ENCODE measurements at regions not wholly inside any gene's neighbourhood (a gene's known extent, or its start where the extent isn't known, plus 50 kb on each side); places are given as distances from the start of the nearest gene placed in this dataset.

DNA sequence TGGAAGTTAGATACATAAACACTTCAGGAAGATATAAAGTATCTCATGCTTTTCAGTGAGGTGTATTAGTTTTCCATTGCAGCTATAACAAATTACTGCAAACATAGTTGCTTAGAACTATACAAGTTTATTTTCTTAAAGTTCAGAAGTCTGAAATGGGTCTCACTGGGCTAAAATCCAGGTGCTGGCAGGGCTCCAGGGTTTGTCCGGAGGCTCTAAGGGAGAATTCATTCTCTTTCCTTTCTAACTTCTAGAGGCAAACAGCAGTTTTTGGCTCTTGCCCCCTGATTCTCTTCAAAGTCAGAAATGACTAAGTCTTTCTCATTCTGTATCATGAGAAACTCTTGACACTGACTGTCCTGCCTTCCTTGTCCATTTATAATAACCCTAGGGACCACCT, 138.8 kb downstream of the AASDHPPT start:
- H3K36me3 Mint-ChIP-seq: no peaks in the 10 kb centered on the region
- H3K4me3 Mint-ChIP-seq: no peak overlapping the region
- no peak for DNase-seq
- H3K27ac Mint-ChIP-seq: no peak overlapping the region
- Histone ChIP-seq H3K4me3 (ENCODE audit: low read length in 2 of 2) (no peak overlapping the region), H3K27ac (ENCODE audit: low read depth, low read length) (no peak overlapping the region), H3K36me3 (ENCODE audit: insufficient read depth, low read length) (no peaks in the 10 kb centered on the region), H3K4me1 (ENCODE audit: insufficient read depth, low read length) (no peaks in the 10 kb centered on the region), H3K9me3 (ENCODE audit: control insufficient read depth in 1 of 2, low read length in 2 of 2) (no peaks in the 10 kb centered on the region), H3K27me3 (ENCODE audit: insufficient read depth, low read length) (no peaks in the 10 kb centered on the region)
- peaks cover 0 to 1% of the 10 kb centered on the region in 2 donors for H3K27me3 Mint-ChIP-seq
- peaks cover 0 to 4% (median 2%) of the 10 kb centered on the region in 8 donors for H3K9me3 Mint-ChIP-seq
- ChIA-PET POLR2A (ENCODE audit: partially characterized antibody) (no interaction called here), CTCF (ENCODE audit: partially characterized antibody) (no interaction called here)
- no peaks in the 10 kb centered on the region for H3K4me1 Mint-ChIP-seq
- intact Hi-C loops (cut with micrococcal nuclease): no loop called here

DNA sequence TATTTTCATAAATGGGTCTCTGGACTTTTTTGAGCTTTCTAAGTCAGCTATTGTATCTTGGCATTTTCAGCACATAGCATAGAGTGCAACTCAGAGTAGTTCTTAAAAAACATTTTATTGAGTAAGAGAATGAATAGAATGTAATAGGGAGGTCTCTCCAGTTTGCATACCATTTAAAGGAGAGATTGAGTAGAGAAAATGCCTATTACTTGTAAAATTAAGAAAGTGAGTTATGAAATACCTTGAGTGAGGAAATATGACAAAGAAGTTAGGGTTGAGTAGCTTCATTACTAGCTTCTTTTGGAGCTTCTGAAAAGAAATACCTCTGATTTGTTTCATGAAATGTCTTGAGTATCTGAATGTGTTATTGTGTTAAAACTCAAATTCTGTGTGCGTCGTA, 140.0 kb downstream of the AASDHPPT start:
- Mint-ChIP-seq H3K27me3 (peaks cover 0 to 1% of the 10 kb centered on the region in 2 donors), H3K9me3 (peaks cover 4 to 14% (median 6%) of the 10 kb centered on the region in 8 donors), H3K4me1 (no peaks in the 10 kb centered on the region), H3K4me3 (no peak overlapping the region), H3K27ac (no peak overlapping the region), H3K36me3 (no peaks in the 10 kb centered on the region)
- Histone ChIP-seq H3K36me3 (ENCODE audit: insufficient read depth, low read length) (no peaks in the 10 kb centered on the region), H3K27ac (ENCODE audit: low read depth, low read length) (no peak overlapping the region), H3K27me3 (ENCODE audit: insufficient read depth, low read length) (no peaks in the 10 kb centered on the region), H3K9me3 (ENCODE audit: control insufficient read depth in 1 of 2, low read length in 2 of 2) (no peaks in the 10 kb centered on the region), H3K4me1 (ENCODE audit: insufficient read depth, low read length) (no peaks in the 10 kb centered on the region), H3K4me3 (ENCODE audit: low read length in 2 of 2) (no peak overlapping the region)
- ChIA-PET CTCF (ENCODE audit: partially characterized antibody) (no interaction called here), POLR2A (ENCODE audit: partially characterized antibody) (no interaction called here)
- intact Hi-C loops (cut with micrococcal nuclease): no loop called here
- no peak for DNase-seq

DNA sequence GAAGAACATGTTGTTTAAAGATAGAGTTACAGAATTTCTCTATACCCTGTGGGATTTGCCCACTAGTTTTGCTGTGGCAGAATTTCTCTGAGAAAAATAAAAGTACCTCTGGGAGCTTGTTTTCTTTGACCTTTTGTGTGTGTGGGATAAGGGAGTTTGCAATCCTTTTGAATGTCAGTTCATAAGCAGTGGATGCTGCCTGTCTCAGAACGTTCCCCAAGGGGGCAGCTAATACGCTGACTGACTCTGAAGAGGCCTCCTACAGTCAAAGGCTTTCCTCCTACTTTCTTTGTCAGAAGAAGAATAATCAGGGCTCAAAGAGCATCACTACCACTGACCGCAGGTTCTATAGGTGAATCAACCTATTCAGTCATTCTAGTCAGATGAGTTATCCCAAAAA, 140.6 kb downstream of the AASDHPPT start:
- Mint-ChIP-seq H3K4me3 (no peak overlapping the region), H3K27me3 (peaks cover 0 to 1% of the 10 kb centered on the region in 2 donors), H3K9me3 (peaks cover 4 to 21% (median 11%) of the 10 kb centered on the region in 8 donors), H3K27ac (no peak overlapping the region), H3K36me3 (no peaks in the 10 kb centered on the region), H3K4me1 (no peaks in the 10 kb centered on the region)
- ChIA-PET POLR2A (ENCODE audit: partially characterized antibody) (no interaction called here), CTCF (ENCODE audit: partially characterized antibody) (no interaction called here)
- intact Hi-C loops (cut with micrococcal nuclease): no loop called here
- Histone ChIP-seq H3K9me3 (ENCODE audit: control insufficient read depth in 1 of 2, low read length in 2 of 2) (peaks cover 0 to 3% of the 10 kb centered on the region in 2 donors), H3K36me3 (ENCODE audit: insufficient read depth, low read length) (no peaks in the 10 kb centered on the region), H3K27me3 (ENCODE audit: insufficient read depth, low read length) (no peaks in the 10 kb centered on the region), H3K4me1 (ENCODE audit: insufficient read depth, low read length) (no peaks in the 10 kb centered on the region), H3K4me3 (ENCODE audit: low read length in 2 of 2) (no peak overlapping the region), H3K27ac (ENCODE audit: low read depth, low read length) (no peak overlapping the region)
- DNase-seq: no peak

GRCh38 chr11:106222626-106223025, 145.2 kb downstream of the AASDHPPT start:
- no peak for DNase-seq
- Histone ChIP-seq H3K4me3 (ENCODE audit: low read length in 2 of 2) (no peak overlapping the region), H3K27ac (ENCODE audit: low read depth, low read length) (no peak overlapping the region), H3K36me3 (ENCODE audit: insufficient read depth, low read length) (no peaks in the 10 kb centered on the region), H3K9me3 (ENCODE audit: control insufficient read depth in 1 of 2, low read length in 2 of 2) (peaks cover 0 to 3% of the 10 kb centered on the region in 2 donors), H3K27me3 (ENCODE audit: insufficient read depth, low read length) (no peaks in the 10 kb centered on the region), H3K4me1 (ENCODE audit: insufficient read depth, low read length) (no peaks in the 10 kb centered on the region)
- H3K4me3 Mint-ChIP-seq: no peak overlapping the region
- intact Hi-C loops (cut with micrococcal nuclease): no loop called here
- no peaks in the 10 kb centered on the region for H3K4me1 Mint-ChIP-seq
- H3K36me3 Mint-ChIP-seq: no peaks in the 10 kb centered on the region
- peaks cover 0 to under 1% of the 10 kb centered on the region in 2 donors for H3K27me3 Mint-ChIP-seq
- peaks cover 4 to 28% (median 20%) of the 10 kb centered on the region in 8 donors for H3K9me3 Mint-ChIP-seq
- POLR2A ChIA-PET (ENCODE audit: partially characterized antibody): no interaction called here
- CTCF ChIA-PET (ENCODE audit: partially characterized antibody): no interaction called here
- H3K27ac Mint-ChIP-seq: peak overlapping the region in 1 of 7 donors; percentile 55

DNA sequence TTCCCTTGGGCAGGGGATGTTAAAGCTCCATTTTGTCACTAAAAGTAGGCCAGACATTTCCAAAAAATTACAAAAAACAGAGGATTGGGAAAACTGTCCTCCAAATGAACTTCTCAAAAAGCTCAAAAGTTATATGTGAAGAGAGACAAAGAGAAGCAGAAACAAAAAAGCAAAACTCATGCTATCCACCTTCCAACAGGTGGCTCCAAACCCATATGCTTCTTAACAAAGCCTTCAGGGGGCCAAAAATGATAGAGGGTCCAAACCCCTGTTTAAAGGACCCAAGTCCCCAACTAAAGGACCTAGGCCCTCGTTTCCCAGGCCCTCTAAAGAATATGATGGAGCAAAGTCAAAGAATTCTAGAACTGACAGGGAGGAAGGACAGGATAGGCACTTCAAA, 146.7 kb downstream of the AASDHPPT start:
- intact Hi-C loops (cut with micrococcal nuclease): no loop called here
- ChIA-PET CTCF (ENCODE audit: partially characterized antibody) (no interaction called here), POLR2A (ENCODE audit: partially characterized antibody) (no interaction called here)
- Histone ChIP-seq H3K27ac (ENCODE audit: low read depth, low read length) (no peak overlapping the region), H3K4me3 (ENCODE audit: low read length in 2 of 2) (no peak overlapping the region), H3K4me1 (ENCODE audit: insufficient read depth, low read length) (no peaks in the 10 kb centered on the region), H3K36me3 (ENCODE audit: insufficient read depth, low read length) (no peaks in the 10 kb centered on the region), H3K27me3 (ENCODE audit: insufficient read depth, low read length) (no peaks in the 10 kb centered on the region), H3K9me3 (ENCODE audit: control insufficient read depth in 1 of 2, low read length in 2 of 2) (peaks cover 0 to 3% of the 10 kb centered on the region in 2 donors)
- Mint-ChIP-seq H3K9me3 (peaks cover 4 to 31% (median 21%) of the 10 kb centered on the region in 8 donors), H3K27me3 (no peaks in the 10 kb centered on the region), H3K4me3 (no peak overlapping the region), H3K27ac (no peak overlapping the region), H3K36me3 (no peaks in the 10 kb centered on the region), H3K4me1 (no peaks in the 10 kb centered on the region)
- no peak for DNase-seq

DNA sequence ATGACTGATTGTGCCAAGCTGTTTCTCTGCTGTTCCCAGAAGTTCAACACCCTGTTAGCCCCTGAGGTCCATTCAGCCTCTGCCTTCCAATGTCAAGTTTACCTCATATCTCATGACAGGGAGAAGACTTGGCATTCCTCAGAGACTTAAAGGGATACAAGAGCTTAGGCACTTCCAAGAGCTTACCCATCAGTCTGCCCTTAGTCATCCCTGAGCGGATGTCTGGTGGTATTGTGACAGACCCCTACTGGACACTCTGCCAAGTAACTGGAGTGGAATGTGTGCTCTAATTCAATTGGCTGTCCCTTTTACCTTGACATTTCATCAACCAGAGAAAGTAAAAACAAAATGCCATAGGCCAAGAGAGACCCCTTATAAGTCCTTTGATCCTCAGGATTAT, 151.5 kb downstream of the AASDHPPT start:
- H3K36me3 Mint-ChIP-seq: no peaks in the 10 kb centered on the region
- no peak for DNase-seq
- Histone ChIP-seq H3K9me3 (ENCODE audit: control insufficient read depth in 1 of 2, low read length in 2 of 2) (no peaks in the 10 kb centered on the region), H3K27ac (ENCODE audit: low read depth, low read length) (no peak overlapping the region), H3K4me1 (ENCODE audit: insufficient read depth, low read length) (no peaks in the 10 kb centered on the region), H3K27me3 (ENCODE audit: insufficient read depth, low read length) (no peaks in the 10 kb centered on the region), H3K4me3 (ENCODE audit: low read length in 2 of 2) (no peak overlapping the region), H3K36me3 (ENCODE audit: insufficient read depth, low read length) (no peaks in the 10 kb centered on the region)
- no peaks in the 10 kb centered on the region for H3K4me1 Mint-ChIP-seq
- POLR2A ChIA-PET (ENCODE audit: partially characterized antibody): no interaction called here
- H3K27ac Mint-ChIP-seq: no peak overlapping the region
- intact Hi-C loops (cut with micrococcal nuclease): no loop called here
- H3K9me3 Mint-ChIP-seq: peaks cover 0 to 20% (median 9%) of the 10 kb centered on the region in 8 donors
- CTCF ChIA-PET (ENCODE audit: partially characterized antibody): no interaction called here
- no peak overlapping the region for H3K4me3 Mint-ChIP-seq
- H3K27me3 Mint-ChIP-seq: no peaks in the 10 kb centered on the region

DNA sequence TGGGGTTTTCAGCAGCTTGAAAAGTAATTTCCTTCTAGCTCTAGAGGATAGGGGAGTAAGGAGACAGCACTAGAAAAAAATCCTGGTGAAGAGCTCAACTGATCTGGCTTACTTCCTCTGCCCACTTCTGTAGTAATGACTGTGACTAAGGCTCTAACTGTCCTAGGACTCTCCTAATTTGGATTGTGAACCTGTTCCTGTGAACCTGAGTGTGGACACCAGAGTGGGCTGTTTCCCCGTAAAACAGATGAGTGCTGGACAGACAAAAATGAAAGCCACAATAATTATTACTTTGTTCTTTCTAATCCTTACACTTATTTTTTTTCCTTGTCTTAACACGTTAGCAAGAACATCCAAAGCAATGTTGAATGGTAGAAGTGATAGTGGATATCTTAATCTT, 154.1 kb downstream of the AASDHPPT start:
- intact Hi-C loops (cut with micrococcal nuclease): no loop called here
- Mint-ChIP-seq H3K4me3 (no peak overlapping the region), H3K27ac (no peak overlapping the region), H3K9me3 (peaks cover 0 to 14% (median 9%) of the 10 kb centered on the region in 8 donors), H3K4me1 (no peaks in the 10 kb centered on the region), H3K27me3 (no peaks in the 10 kb centered on the region), H3K36me3 (no peaks in the 10 kb centered on the region)
- no peak overlapping the region for H3K4me3 ChIP-seq (ENCODE audit: low read length in 2 of 2)
- H3K9me3 ChIP-seq (ENCODE audit: control insufficient read depth in 1 of 2, low read length in 2 of 2): no peaks in the 10 kb centered on the region
- no peaks in the 10 kb centered on the region for H3K4me1 ChIP-seq (ENCODE audit: insufficient read depth, low read length)
- no peak overlapping the region for H3K27ac ChIP-seq (ENCODE audit: low read depth, low read length)
- H3K27me3 ChIP-seq (ENCODE audit: insufficient read depth, low read length): no peaks in the 10 kb centered on the region
- POLR2A ChIA-PET (ENCODE audit: partially characterized antibody): no interaction called here
- DNase-seq: no peak
- CTCF ChIA-PET (ENCODE audit: partially characterized antibody): no interaction called here
- no peaks in the 10 kb centered on the region for H3K36me3 ChIP-seq (ENCODE audit: insufficient read depth, low read length)

DNA sequence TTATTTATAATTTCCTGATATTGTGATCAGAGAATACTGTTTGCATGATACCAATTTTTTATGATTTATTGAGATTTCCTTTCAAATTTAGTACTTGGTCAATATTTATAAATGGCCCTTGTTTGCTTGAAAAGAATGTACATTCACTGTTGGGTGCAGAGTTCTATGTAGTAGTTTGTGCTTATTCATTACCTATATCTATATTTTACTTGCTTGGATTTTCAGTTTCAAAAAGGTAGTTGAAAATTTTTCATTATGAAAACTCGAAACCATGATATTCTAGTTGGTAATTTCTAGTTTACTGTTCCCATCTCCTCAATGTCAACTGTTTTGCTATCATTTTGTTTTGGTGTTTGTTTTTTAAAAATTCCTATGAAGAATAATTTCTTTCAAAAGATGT, 155.7 kb downstream of the AASDHPPT start:
- DNase-seq: no peak
- CTCF ChIA-PET (ENCODE audit: partially characterized antibody): no interaction called here

More for the DNA sequence above, 155.7 kb downstream of the AASDHPPT start:
- H3K36me3 ChIP-seq (ENCODE audit: insufficient read depth, low read length): no peaks in the 10 kb centered on the region
- H3K4me1 Mint-ChIP-seq: no peaks in the 10 kb centered on the region
- no peaks in the 10 kb centered on the region for H3K36me3 Mint-ChIP-seq
- no peak overlapping the region for H3K4me3 ChIP-seq (ENCODE audit: low read length in 2 of 2)
- H3K9me3 ChIP-seq (ENCODE audit: control insufficient read depth in 1 of 2, low read length in 2 of 2): no peaks in the 10 kb centered on the region
- no peak overlapping the region for H3K27ac ChIP-seq (ENCODE audit: low read depth, low read length)
- no peaks in the 10 kb centered on the region for H3K27me3 Mint-ChIP-seq
- H3K4me3 Mint-ChIP-seq: no peak overlapping the region
- H3K27me3 ChIP-seq (ENCODE audit: insufficient read depth, low read length): no peaks in the 10 kb centered on the region
- H3K27ac Mint-ChIP-seq: no peak overlapping the region
- no peaks in the 10 kb centered on the region for H3K4me1 ChIP-seq (ENCODE audit: insufficient read depth, low read length)
- H3K9me3 Mint-ChIP-seq: peaks cover 0 to 11% (median 9%) of the 10 kb centered on the region in 8 donors
- intact Hi-C loops (cut with micrococcal nuclease): no loop called here
- POLR2A ChIA-PET (ENCODE audit: partially characterized antibody): no interaction called here

Measured in CD4-positive, alpha-beta memory T cell (primary cell).